GOT3 (cell line): ENCODE measurements at regions not wholly inside any gene's neighbourhood (a gene's known extent, or its start where the extent isn't known, plus 50 kb on each side); places are given as distances from the start of the nearest gene placed in this dataset.
"Not testable (repeated sequence)": the region's sequence is repeated elsewhere in the genome, so short reads cannot be mapped to it uniquely, and the experiment has no call there.

Source experiments
- DNase-seq: peaks from one replicate; lab custom pipeline; 2025; ENCODE audit warnings: mixed read lengths; lab: John Stamatoyannopoulos, UW

GRCh38 chrX:40950546-40950945, 134.7 kb upstream of the USP9X start:
- no peak for DNase-seq

- not testable (repeated sequence) for DNase-seq
Observed at GRCh38 chrX:40951407-40951806, 133.8 kb upstream of the USP9X start.

GRCh38 chrX:40952855-40953254, 132.4 kb upstream of the USP9X start:
- DNase-seq = no peak

GRCh38 chrX:40953369-40953768, 131.9 kb upstream of the USP9X start:
- no peak for DNase-seq

GRCh38 chrX:40960041-40960440, 125.2 kb upstream of the USP9X start:
- DNase-seq = no peak

GRCh38 chrX:40962793-40963407, 122.3 kb upstream of the USP9X start:
- DNase-seq = no peak

- DNase-seq = no peak
Observed at GRCh38 chrX:40964008-40964407, 121.2 kb upstream of the USP9X start.

GRCh38 chrX:40964633-40965586, 120.3 kb upstream of the USP9X start:
- no peak for DNase-seq

GRCh38 chrX:40966213-40966820, 118.9 kb upstream of the USP9X start:
- DNase-seq = no peak

- DNase-seq = no peak
Observed at GRCh38 chrX:40968180-40968579, 117.1 kb upstream of the USP9X start.

- DNase-seq = no peak
Observed at GRCh38 chrX:40971736-40972135, 113.5 kb upstream of the USP9X start.

GRCh38 chrX:40973619-40974018, 111.6 kb upstream of the USP9X start:
- no peak for DNase-seq

GRCh38 chrX:40975951-40976350, 109.3 kb upstream of the USP9X start:
- no peak for DNase-seq

- DNase-seq = no peak
Observed at GRCh38 chrX:40976981-40977380, 108.3 kb upstream of the USP9X start.

GRCh38 chrX:40984962-40985361, 100.3 kb upstream of the USP9X start:
- DNase-seq = no peak

GRCh38 chrX:40987413-40987812, 97.8 kb upstream of the USP9X start:
- DNase-seq = no peak

- DNase-seq = no peak
Observed at GRCh38 chrX:40988100-40988499, 97.1 kb upstream of the USP9X start.

- not testable (repeated sequence) for DNase-seq
Observed at GRCh38 chrX:40993395-40993794, 91.8 kb upstream of the USP9X start.

- DNase-seq = no peak
Observed at GRCh38 chrX:40996886-40997530, 88.2 kb upstream of the USP9X start.

- no peak for DNase-seq
Observed at GRCh38 chrX:40998123-40998522, 87.1 kb upstream of the USP9X start.

- no peak for DNase-seq
Observed at GRCh38 chrX:41001327-41001726, 83.9 kb upstream of the USP9X start.

GRCh38 chrX:41002026-41002425, 83.2 kb upstream of the USP9X start:
- DNase-seq = no peak
